Kasumi-1 (cell line): ENCODE measurements at regions not wholly inside any gene's neighbourhood (a gene's known extent, or its start where the extent isn't known, plus 50 kb on each side); places are given as distances from the start of the nearest gene placed in this dataset.

Experiments
- DNase-seq, 2 experiments: peaks; one replicate each; lab custom pipeline; 2025; lab: John Stamatoyannopoulos, UW

DNA sequence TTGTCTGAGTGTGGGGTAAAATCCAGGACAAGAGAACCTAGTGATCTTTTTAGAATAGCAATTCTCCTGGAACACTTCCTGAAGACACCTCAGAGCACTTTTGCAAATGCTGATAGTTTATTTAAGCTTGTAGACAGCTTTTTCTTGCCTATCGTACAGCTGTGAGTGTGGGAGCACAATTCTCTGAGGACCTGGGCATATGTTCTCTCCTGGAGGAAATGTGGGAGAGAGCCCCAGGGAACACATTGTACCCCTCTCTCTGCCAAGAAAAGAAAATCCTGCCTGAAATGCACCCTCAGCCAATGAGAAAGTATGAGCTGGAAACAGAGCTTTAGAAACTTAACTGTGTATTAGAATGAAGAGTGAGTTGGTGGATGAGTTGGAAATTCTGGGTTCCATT, 308.3 kb upstream of the SEMA6D start:
- no peak for DNase-seq

DNA sequence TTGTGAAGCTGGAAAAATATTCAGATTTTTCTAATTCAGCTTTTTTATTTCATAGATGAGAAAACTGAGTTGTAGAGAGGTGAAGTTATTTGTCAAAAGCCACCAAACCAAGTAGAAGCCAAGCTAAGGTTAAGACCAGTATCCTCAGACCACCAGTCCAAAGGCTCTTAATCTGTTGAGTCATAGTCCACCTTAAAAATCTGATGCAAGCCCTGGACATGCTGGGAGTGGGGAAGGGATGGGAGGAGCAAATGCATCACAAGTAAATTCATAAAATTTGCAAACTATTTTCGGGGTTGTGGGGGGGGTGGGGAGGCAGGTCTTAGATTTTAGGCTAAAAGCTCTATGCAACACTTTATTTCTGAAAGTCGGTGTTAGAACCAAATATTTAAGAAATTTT, 307.7 kb upstream of the SEMA6D start:
- DNase-seq, result no peak

DNA sequence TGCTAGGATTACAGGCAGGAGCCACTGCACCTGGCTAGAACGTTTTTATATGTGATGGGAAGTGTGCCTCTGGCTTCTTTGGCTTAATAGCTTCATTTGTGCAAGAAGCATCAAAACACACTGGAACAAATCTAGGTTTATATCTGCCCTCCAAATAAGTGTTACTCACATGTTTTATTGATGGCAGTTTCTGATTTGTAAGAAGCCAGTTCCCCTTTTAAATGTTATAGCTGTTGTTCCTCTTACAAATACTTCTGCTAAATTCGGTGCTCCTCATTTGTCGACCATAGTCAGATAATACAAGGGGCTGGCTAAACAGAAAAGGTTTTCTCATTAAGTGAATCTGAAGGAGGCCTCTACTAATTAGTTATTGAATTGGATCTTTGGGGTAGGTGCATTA, 307.1 kb upstream of the SEMA6D start:
- DNase-seq, result peak; percentile 53

DNA sequence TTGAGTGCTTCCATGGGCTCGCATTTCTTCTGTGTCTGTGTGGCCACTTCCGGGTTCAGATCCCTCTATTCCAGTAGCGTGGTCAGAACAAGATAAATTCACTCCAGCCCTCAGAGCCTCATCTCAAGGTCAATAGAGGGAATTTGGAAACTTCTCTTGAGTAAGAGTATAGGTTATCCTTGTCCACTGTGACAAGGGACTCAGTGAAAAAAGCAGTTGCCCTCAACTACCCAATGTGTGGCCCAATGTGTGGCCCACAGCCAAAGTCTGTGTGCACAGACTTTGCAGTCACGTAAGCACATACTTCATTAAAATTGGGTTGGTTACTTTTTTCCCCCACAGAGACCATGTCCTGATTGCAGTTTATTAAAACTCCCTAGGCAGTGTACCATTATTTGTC, 305.6 kb upstream of the SEMA6D start:
- DNase-seq, result no peak

DNA sequence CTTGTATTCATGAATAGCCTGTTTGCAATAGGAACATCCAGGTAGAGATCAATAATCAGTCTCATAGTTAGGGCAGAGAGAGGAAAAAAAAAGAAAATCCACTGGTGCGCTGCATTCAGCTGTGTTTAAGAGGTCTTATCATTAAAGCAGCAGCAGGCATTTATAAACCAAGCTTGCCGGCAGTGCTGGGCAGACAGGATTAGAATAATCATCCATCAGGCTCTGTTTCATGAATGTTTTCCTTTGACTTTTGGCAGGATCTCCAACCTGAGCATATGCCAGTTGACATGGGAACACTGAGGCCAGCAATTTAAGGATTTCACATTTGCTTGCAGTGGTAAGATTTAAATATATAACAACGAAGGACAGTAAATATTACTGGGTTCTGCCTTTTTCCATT, 305.2 kb upstream of the SEMA6D start:
- no peak for DNase-seq

DNA sequence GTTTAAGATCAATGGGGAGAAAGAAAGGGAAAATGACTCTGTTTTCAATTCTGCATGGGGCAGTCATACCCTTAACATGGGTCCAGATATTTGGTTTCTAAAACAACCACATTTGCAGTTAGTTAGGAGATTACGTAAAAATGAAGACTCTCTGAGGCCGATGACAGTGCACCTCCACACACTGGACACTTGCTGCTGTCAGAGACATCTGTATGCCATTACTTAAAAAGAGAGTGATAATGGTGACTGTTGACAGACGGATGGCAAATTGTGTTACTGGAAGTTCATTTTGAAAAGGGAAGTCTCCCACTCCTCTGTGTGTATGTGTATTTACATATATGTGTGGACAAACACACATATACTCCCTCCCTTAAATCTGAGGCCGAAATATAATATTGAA, 304.5 kb upstream of the SEMA6D start:
- no peak for DNase-seq

DNA sequence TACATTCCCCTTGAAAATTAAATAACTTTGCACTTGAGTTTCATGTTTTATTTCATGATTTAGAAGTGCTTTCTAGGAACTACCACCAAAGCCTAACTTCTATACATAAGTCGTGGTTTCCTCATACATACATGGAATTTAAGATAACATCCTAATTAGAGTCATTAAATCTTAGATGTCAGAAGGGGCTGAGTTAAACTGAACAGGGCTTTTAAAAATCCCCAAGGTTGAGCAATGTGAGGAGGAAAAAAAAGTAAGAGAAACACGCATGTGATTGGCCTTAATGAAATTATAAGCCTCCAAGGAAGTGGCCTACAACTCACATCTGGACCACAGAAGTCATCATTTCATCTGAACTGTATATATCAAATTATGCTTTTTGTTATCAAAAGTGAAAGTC, 303.1 kb upstream of the SEMA6D start:
- DNase-seq, result no peak

DNA sequence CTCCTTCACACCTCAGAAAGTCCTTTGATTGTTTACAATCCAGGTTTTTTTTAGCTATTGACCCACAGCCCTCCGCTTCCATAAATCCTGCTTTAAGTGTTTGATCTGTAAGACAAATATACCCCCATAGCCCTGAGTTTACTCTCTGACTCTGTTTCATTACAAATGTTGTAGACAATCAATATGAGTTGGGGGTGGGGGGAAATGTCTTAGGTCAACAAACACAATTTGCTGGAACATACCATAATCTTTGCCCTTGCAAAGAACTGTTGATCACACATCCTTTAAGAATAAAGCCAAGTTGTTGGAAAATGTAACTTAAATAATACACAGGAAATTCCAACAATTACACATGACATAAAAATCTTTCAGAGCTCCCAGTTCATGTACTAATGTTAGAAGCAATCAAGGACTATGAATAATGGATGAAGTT, 301.8 kb upstream of the SEMA6D start:
- DNase-seq, result no peak

DNA sequence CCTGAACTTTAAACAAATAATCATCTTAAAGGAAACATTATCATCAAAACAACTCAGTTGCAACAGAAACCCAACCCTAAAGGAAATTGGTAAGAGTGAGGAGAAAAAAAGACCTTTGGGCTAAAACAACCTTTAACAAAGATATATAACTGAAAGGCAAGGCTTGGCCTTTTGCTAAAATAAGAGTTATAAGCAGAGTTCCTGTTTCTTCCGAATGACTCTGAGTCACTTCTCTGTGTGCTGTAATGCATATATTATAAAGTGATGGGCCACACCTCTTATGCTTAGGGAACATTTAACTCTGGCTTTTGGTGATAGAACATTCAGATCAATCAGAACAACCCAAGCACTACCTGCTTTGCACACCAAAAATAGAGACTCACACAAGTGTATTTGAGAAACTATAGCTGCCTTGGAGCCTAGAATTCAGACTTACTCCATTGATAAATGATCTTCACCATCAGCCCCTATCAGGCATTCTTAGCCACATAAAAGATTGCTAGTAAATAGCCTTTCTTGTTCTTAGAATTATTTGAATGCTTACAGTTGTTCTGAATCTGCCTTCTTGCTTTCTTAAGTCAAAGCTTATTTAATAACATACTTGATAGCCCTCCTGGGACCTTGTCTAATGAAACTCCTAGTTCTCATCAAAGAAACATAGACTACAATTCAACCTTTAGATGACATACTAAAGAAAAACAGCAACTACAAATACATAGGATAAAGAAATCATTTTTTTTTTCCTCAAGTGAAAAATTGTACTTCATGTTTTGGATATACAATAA, 294.2 kb upstream of the SEMA6D start:
- peak; percentile 18 to 30 for DNase-seq

DNA sequence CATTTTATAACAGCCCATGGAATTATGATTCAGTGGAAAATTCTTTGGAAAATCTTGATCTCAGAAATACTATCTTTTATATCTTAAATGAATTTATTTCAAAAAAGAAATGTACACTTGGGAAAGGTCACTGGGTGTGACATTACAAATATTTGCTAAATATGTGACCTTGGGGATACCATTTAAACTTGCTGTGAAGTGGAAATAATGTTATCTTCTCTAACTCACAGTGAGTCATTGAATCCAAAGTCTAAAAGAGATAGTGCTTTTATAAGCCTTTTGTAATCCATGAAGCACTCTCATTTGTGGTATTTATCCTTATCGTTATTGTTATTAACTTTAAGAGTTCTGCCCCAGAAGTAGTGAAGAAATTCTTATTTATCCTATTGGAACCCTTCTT, 289.8 kb upstream of the SEMA6D start:
- no peak for DNase-seq

DNA sequence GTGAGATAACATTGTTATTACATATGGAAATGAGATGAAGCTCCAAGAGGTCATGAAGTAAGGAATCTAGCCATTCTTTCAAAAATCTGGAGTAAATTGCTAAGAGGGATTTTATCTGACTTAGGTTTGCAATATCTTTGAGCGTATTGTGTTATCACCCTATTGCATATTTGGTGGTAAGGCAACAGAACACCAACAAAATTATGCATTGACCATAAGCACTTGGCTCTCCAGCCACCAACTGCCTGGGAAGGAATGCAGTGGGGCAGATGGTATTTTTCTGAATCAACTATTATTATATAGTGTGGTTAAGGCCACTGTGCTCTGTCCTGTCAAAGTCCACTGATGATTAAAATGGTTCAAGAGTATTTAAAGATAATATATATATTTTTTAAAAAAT, 287.9 kb upstream of the SEMA6D start:
- no peak for DNase-seq

DNA sequence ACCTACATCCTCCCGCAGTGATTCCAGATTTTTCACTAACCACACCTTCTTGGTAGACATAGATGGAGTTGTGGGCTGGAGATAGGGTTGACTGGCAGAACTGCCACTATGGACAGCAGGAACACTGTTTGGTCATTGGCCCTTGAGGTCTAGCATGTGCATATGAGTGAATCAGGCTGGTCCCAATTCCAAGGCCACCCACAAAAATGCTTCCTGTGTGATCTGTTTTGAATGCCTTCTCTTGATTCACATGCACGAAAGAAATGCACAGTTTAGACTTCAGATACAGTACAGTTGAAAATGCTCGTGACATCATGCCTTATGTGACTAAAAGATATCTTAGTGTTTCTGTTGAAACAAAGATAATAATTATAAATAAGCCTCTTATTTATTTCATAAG, 285.8 kb upstream of the SEMA6D start:
- no peak for DNase-seq

DNA sequence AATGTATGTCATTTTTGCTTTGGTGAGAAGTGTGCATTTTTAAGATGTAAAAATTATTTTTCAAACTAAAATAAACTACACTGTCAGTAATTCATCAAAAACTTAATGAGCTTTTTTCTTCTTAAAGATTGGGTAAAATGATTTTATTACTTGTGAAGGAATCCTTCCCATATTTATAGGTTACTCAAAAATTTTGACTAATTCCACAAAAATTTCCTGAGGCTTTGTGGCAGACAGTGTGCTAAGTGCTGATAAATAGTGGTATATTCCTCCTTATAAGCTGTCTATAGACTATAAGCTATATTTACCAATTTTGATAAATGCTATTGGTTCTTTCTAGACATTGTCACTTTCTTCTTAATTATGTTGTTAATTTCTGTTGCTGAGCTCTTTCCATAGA, 284.5 kb upstream of the SEMA6D start:
- no peak for DNase-seq

DNA sequence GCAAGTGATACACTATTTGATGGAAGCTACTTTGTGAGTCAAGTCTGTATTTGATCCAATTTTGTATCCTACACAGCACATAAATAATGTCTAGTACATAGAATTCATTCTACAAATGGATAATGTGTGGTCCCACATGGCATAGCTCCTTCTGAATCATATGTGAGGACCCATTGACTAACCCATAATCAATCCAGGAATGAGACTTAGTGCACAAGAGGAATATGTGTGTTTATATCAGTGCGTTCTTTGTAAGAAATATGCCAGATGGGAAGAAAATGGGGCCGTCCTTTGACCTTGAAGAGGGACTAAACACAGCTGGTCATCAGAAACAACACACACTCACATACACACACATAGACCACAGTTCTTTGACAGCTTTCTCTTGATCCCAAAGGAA, 282.7 kb upstream of the SEMA6D start:
- no peak for DNase-seq

DNA sequence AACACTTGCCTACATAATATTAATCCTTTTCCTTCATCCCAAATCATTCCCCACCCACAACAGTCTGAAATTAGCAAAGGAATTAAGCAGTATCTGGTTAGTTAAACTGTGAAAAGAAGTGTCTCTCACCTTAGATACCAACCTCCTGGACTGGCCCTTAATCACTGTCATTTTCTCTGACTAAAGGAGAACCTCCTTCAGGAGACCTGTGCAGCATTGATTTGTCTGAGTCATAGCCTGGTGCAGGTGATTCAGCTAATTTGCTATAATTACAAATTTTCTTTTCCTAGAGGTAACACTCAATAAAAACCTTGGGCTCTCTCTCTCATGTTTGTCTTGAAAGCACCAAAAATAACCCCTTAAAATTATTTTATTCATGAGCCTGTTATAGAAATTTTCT, 279.8 kb upstream of the SEMA6D start:
- DNase-seq, result no peak

DNA sequence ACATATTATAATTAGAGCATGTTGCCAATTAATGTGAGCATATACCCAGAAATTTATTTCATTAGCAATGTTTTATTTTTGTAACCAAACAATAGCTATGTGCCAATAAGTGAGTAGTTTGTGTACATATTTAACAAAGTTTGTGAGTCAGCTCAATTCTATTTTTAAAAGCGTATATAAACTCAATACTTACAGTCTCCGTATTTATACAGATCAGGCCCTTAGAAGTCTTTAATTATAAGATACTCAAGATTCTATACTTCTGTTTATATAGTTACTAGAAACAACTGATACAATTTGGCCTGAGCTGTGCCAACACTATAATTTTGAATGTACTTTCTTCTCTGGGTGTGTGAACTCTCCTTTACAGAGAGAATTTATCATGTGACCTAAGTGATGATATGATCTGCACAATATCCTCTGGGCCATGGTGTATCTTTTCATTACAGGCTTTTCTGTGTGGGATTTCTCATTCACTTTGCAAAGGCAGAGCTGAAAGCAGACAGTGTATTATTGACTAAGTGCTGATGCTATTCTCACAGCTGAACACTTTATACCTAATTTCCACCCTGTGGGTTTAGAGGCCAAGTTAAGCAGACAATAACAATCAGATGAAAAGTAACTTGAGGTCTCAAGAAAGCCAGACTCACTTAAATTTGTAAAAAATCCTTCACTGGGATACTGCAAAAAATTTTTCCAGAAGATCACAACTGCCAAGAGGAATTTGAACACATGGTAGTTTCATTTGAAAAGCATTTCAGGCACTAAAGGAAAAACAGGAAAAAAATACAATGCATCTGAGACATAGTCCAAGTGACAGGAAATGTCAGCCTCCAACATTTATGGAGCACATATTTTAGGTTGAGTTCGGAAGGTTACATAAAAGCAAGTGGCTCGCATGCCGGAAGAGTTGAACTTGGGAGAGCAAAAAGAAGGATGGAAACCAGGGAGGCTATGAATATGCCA, 277.9 kb upstream of the SEMA6D start:
- no peak for DNase-seq

DNA sequence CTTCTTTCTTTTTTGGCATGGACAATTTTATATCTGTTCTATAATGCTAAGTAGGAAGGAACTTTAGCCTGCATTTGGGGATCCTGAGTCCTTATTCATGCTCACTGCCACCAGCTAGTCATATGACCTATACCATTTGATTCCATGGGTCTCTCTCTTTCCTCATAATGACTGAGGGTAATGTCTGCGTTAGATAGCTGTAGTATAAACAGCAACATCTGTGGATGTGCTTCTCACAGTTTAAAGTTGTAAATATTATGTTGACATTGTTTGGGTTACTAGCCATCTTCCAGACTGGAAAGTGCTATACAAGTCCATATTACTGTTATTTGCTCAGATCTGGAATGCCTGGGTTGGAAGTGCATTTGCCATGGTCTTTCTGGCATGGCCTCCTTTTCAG, 274.9 kb upstream of the SEMA6D start:
- DNase-seq, result no peak

DNA sequence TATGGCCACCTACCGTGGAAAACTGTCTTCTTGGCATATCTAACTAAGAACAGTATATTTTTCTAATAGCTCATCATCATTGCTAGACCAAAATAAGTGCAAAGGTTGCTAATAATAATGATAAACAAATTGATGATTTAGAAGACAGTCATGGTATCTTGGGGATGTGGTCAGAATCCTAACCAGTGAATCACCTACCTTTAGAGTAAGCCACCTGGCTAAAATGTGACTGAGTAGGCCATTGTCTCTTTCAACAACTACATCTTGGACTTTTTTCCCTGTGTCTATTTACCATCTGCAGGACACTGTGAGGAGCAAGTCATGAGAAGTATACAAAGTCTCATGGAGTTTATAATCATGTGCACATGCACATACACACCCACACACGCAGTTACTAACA, 273.5 kb upstream of the SEMA6D start:
- no peak for DNase-seq

DNA sequence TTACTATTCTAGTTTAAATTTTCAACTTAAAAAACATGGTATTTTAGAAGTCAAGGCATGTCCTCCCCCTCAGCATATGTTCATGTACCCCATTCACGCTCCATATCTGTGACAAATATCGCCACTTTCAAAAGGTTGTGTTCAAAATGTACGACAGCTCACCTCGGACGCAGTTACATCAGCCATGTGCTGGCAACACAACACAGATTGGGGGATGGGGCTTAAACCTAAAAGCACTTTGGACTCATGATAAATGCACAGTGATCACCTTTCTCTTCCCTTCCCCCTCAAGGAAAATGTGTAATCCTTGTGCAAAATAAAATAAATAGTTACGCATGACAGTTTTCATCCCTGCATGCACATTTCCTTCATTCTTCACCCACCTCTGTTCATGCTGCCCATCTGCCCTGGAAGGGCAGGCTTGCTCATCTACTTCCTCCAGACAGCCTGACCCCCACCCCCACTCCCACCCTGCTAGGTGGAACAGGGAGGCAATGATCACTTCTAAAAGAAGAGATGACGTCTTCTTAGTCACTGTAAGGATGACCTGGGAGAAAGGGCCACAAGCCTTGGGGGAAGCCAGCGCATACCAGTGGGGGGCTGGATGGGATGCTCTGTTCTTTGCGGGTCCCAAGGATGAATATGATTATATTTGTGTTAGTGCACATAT, 271.4 kb upstream of the SEMA6D start:
- DNase-seq, result no peak

DNA sequence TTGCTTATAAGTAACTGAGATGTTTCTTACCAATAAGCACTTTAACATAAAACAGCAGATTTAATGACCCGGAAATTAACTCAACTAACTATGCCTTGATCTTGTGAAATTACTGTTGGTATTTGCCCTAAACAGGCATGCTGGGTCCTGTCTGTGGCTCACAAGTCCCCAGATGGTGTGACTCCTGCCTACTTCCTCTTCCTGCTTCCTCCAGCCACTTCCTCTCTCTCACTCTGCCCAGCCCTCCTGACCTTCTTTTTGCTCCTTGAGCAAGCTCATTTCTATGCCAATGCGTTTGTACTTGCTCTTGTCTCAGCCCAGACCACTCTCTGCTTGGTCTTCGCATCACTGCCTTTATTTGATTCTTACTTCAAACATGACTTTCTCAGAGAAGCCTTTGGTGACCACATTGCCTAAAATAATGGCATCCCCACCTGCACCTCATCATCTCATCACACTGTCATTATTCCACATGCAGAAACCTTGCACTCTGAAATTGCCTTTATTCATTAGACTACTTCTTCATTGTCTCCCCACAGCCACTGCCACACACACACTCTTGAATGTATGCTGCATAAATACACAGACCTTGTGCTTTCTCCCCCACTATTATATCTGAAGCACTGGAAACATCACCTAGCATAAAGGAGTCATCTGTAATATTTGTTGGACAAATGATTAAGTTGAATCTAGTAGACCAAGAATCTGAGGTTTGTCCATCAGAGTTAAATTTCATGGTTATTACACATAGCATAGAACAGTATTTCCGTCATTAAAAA, 256.3 kb upstream of the SEMA6D start:
- peak; percentile 6 to 7 for DNase-seq

DNA sequence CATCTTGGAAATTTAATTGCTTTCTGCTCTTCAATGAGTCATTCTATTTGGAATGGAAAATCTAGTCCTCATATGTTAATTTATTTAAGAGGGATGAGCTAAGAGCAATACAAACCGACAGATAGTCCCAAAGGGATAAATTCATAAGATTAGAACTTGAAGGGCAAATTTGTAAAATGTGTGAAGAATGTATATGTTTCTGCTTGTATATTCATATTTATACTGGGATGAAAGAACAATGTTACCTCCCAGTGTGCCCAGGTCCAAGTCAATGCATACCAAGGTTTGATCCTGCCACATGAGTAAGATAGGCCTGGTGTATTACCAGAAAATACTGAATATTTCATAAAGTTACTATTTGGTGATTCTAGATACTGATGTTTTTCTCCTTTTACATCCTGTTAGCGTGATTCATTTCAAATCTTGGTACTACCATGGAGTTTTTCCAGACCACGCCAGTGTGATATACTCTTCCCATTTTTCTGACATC, 255.6 kb upstream of the SEMA6D start:
- DNase-seq, result no peak

DNA sequence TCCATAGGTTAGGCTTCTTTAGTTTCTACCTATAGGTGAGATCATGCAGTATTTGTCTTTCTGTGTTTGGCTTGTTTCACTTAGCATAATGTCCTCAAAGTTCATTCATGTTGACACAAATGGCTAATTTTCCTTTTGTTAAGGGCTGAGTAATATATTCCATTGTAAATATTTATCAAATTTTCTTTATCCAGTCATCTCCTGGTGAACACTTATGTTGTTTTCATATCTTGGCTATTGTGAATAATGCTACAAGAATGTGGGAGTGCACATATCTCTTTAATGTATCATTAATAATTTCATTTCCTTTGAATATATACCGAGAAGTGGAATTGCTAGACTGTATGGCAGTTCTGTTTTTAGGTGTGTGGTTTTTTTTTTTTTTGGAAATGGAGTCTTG, 250.9 kb upstream of the SEMA6D start:
- DNase-seq, result no peak
